Stimulated activated CD4-positive, alpha-beta T cell treated with anti-CD3 and anti-CD28 coated beads, TNF-alpha, amount 100 ng/mL, for 24 hours (primary cell): ENCODE measurements at regions not wholly inside any gene's neighbourhood (a gene's known extent, or its start where the extent isn't known, plus 50 kb on each side); places are given as distances from the start of the nearest gene placed in this dataset.
A peak's percentile ranks its signal among the peaks of the same experiment; 100 is the strongest.
"Not testable (repeated sequence)": the region's sequence is repeated elsewhere in the genome, so short reads cannot be mapped to it uniquely, and the experiment has no call there.

Experiments used
- DNase-seq, 3 experiments: peaks; one replicate each; pipeline ENCODE4 v3.0.0-alpha.2; 2020; ENCODE audit warnings: low read depth in 3 of 3

GRCh38 chr3:177394231-177395024 is 197.1 kb upstream of the TBL1XR1 start:
- not testable (repeated sequence) for DNase-seq

GRCh38 chr3:177396733-177397132 is 199.5 kb upstream of the TBL1XR1 start:
- DNase-seq: no peak

- DNase-seq: no peak
These were observed 204.1 kb upstream of the TBL1XR1 start for GRCh38 chr3:177401375-177401774.

- DNase-seq: no peak
These were observed 205.3 kb upstream of the TBL1XR1 start for GRCh38 chr3:177402533-177402932.

GRCh38 chr3:177405191-177405672 is 207.9 kb upstream of the TBL1XR1 start:
- no peak for DNase-seq

GRCh38 chr3:177410730-177411129 is 213.4 kb upstream of the TBL1XR1 start:
- DNase-seq: no peak

GRCh38 chr3:177411201-177411600 is 213.9 kb upstream of the TBL1XR1 start:
- no peak for DNase-seq

GRCh38 chr3:177412677-177413170 is 215.4 kb upstream of the TBL1XR1 start:
- not testable (repeated sequence) for DNase-seq

GRCh38 chr3:177414093-177414492 is 216.8 kb upstream of the TBL1XR1 start:
- DNase-seq: no peak

GRCh38 chr3:177418787-177419186 is 221.5 kb upstream of the TBL1XR1 start:
- DNase-seq: no peak

- no peak for DNase-seq
These were observed 222.8 kb upstream of the TBL1XR1 start for GRCh38 chr3:177419904-177420601.

GRCh38 chr3:177420651-177421480 is 223.6 kb upstream of the TBL1XR1 start:
- no peak for DNase-seq

- DNase-seq: no peak
These were observed 224.2 kb upstream of the TBL1XR1 start for GRCh38 chr3:177421481-177421785.

GRCh38 chr3:177424521-177424920 is 227.2 kb upstream of the TBL1XR1 start:
- DNase-seq: no peak

- DNase-seq: no peak
These were observed 227.8 kb upstream of the TBL1XR1 start for GRCh38 chr3:177425042-177425441.

GRCh38 chr3:177426106-177426877 is 229.0 kb upstream of the TBL1XR1 start:
- no peak for DNase-seq

- DNase-seq: peak; percentile 9 to 51 (median 46)
These were observed 229.7 kb upstream of the TBL1XR1 start for GRCh38 chr3:177426878-177427495.

- DNase-seq: peak in 1 of 3 experiments; percentile 8
These were observed 230.3 kb upstream of the TBL1XR1 start for GRCh38 chr3:177427540-177427939.

- no peak for DNase-seq
These were observed 231.8 kb upstream of the TBL1XR1 start for GRCh38 chr3:177429079-177429478.

- no peak for DNase-seq
These were observed 232.5 kb upstream of the TBL1XR1 start for GRCh38 chr3:177429771-177430170.

GRCh38 chr3:177430653-177431052 is 233.4 kb upstream of the TBL1XR1 start:
- DNase-seq: no peak
